ENCODE measurements at regions not wholly inside any gene's neighbourhood (a gene's known extent, or its start where the extent isn't known, plus 50 kb on each side); places are given as distances from the start of the nearest gene placed in this dataset.

GRCh38 chr13:74907788-74908187, 574.2 kb downstream of the TBC1D4 start:
- no peak for DNase-seq (ENCODE audit: low spot score in 2 of 2, unreplicated experiment in 2 of 2)
- TF ChIP-seq CTCF (IDR thresholded peaks at IDR 0.05; ENCODE audit: unreplicated experiment): no peak
- H3K4me1 Mint-ChIP-seq: peaks cover 2% of the 10 kb centered on the region
- no peak overlapping the region for H3K4me3 Mint-ChIP-seq
- no peak overlapping the region for H3K27ac Mint-ChIP-seq
- H3K36me3 Mint-ChIP-seq: no peaks in the 10 kb centered on the region
- H3K9me3 Mint-ChIP-seq: no peaks in the 10 kb centered on the region
- peaks cover 4% of the 10 kb centered on the region for H3K27me3 Mint-ChIP-seq (ENCODE audit: low read depth)

- Mint-ChIP-seq H3K27me3 (ENCODE audit: low read depth) (peaks cover 4% of the 10 kb centered on the region), H3K9me3 (no peaks in the 10 kb centered on the region), H3K36me3 (no peaks in the 10 kb centered on the region), H3K27ac (no peak overlapping the region), H3K4me3 (no peak overlapping the region), H3K4me1 (peaks cover 11% of the 10 kb centered on the region)
- DNase-seq (ENCODE audit: low spot score in 2 of 2, unreplicated experiment in 2 of 2): no peak
- no peak for TF ChIP-seq CTCF (IDR thresholded peaks at IDR 0.05; ENCODE audit: unreplicated experiment)
Measured at GRCh38 chr13:74904556-74904955, 577.4 kb downstream of the TBC1D4 start.

GRCh38 chr13:74895042-74895796, 586.8 kb downstream of the TBC1D4 start:
- Mint-ChIP-seq H3K9me3 (no peaks in the 10 kb centered on the region), H3K4me1 (peaks cover 3% of the 10 kb centered on the region), H3K27ac (no peak overlapping the region), H3K4me3 (no peak overlapping the region), H3K27me3 (ENCODE audit: low read depth) (peaks cover 11% of the 10 kb centered on the region), H3K36me3 (no peaks in the 10 kb centered on the region)
- no peak for TF ChIP-seq CTCF (IDR thresholded peaks at IDR 0.05; ENCODE audit: unreplicated experiment)
- DNase-seq (ENCODE audit: low spot score in 2 of 2, unreplicated experiment in 2 of 2): no peak

- H3K9me3 Mint-ChIP-seq: no peaks in the 10 kb centered on the region
- no peak for TF ChIP-seq CTCF (IDR thresholded peaks at IDR 0.05; ENCODE audit: unreplicated experiment)
- no peaks in the 10 kb centered on the region for H3K36me3 Mint-ChIP-seq
- peak overlapping the region; percentile 26 for H3K27ac Mint-ChIP-seq
- no peak for DNase-seq (ENCODE audit: low spot score in 2 of 2, unreplicated experiment in 2 of 2)
- no peaks in the 10 kb centered on the region for H3K4me1 Mint-ChIP-seq
- H3K27me3 Mint-ChIP-seq (ENCODE audit: low read depth): peaks cover 6% of the 10 kb centered on the region
- no peak overlapping the region for H3K4me3 Mint-ChIP-seq
Measured at GRCh38 chr13:74892096-74892495, 589.9 kb downstream of the TBC1D4 start.

GRCh38 chr13:74891610-74892009, 590.4 kb downstream of the TBC1D4 start:
- Mint-ChIP-seq H3K36me3 (no peaks in the 10 kb centered on the region), H3K27me3 (ENCODE audit: low read depth) (peaks cover 3% of the 10 kb centered on the region), H3K27ac (peak overlapping the region; percentile 26), H3K4me3 (no peak overlapping the region), H3K9me3 (no peaks in the 10 kb centered on the region), H3K4me1 (no peaks in the 10 kb centered on the region)
- TF ChIP-seq CTCF (IDR thresholded peaks at IDR 0.05; ENCODE audit: unreplicated experiment): no peak
- no peak for DNase-seq (ENCODE audit: low spot score in 2 of 2, unreplicated experiment in 2 of 2)
